T-cell (primary cell): ENCODE measurements at regions not wholly inside any gene's neighbourhood (a gene's known extent, or its start where the extent isn't known, plus 50 kb on each side); places are given as distances from the start of the nearest gene placed in this dataset.

Source experiments
- ATAC-seq, 4 experiments: fragments of 200-7000 bp in 3 of 4; fragments of 150-1000 bp in 1 of 4; cut with Tn5 transposase; replicated peaks in 1 of 4; 1 replicate in 3 of 4; 2 replicates in 1 of 4; pipeline ENCODE4 v1.10.0; 2021; ENCODE audit warnings: moderate library complexity in 3 of 4, mild to moderate bottlenecking in 2 of 4, moderate number of reproducible peaks in 1 of 4
- CTCF ChIA-PET, 2 donors: fragments of 300-600 bp; sonication (Branson Sonifier 250); formaldehyde crosslinking; loops; one replicate each; lab custom pipeline; 2022; ENCODE audit warnings: antibody characterized with exemption in 2 of 2; lab: Charles Lee
- POLR2A ChIA-PET, 2 donors: fragments of 300-600 bp; sonication (Branson Sonifier 250); formaldehyde crosslinking; loops; one replicate each; lab custom pipeline; 2022; ENCODE audit warnings: antibody characterized with exemption in 2 of 2; lab: Charles Lee
- DNase-seq, 35 experiments: peaks; one replicate each; pipeline versions ENCODE4 v3.0.0 to v3.0.0-alpha.2; 2013 to 2023
- H3K27ac ChIP-seq: one replicate; pipeline ENCODE4 v1.5.1; 2013; ENCODE audit warnings: low read length
- H3K27me3 ChIP-seq, 2 experiments: replicated peaks in 1 of 2; 1 replicate in 1 of 2; 2 replicates in 1 of 2; pipeline versions ENCODE4 v1.6.1 to v1.7.0; 2013; ENCODE audit warnings: low read length in 1 of 2, mixed read lengths in 1 of 2; ENCODE audit not compliant: control insufficient read depth in 2 of 2, insufficient read depth in 2 of 2; ENCODE audit errors: extremely low read depth in 1 of 2
- H3K36me3 ChIP-seq, 2 donors: 1 replicate in 1 of 2; 2 replicates in 1 of 2; pipeline versions ENCODE4 v1.6.1 to v1.7.0; 2013; ENCODE audit warnings: low read length in 1 of 2; ENCODE audit not compliant: control insufficient read depth in 2 of 2, insufficient read depth in 1 of 2; ENCODE audit errors: extremely low read depth in 1 of 2
- H3K4me1 ChIP-seq, 2 experiments: 1 replicate in 1 of 2; 2 replicates in 1 of 2; pipeline versions ENCODE4 v1.6.1 to v1.7.0; 2013; ENCODE audit warnings: low read length in 2 of 2, mixed read lengths in 1 of 2; ENCODE audit not compliant: insufficient read depth in 2 of 2, control insufficient read depth in 1 of 2; ENCODE audit errors: extremely low read depth in 1 of 2
- H3K4me3 ChIP-seq, 2 donors: 1 replicate in 1 of 2; 2 replicates in 1 of 2; pipeline versions ENCODE4 v1.5.1 to v1.7.0; 2013; ENCODE audit warnings: mild to moderate bottlenecking in 2 of 2, low read length in 1 of 2, moderate library complexity in 1 of 2; ENCODE audit not compliant: control insufficient read depth in 1 of 2; ENCODE audit errors: extremely low read depth in 1 of 2
- H3K9me3 ChIP-seq: 2 replicates; pipeline ENCODE4 v1.7.0; 2013
- H3K27ac Mint-ChIP-seq, 2 donors: one replicate each; pipeline ENCODE4 v1.8.0; 2020 to 2021; ENCODE audit warnings: mild to moderate bottlenecking in 2 of 2, mixed read lengths in 2 of 2
- H3K27me3 Mint-ChIP-seq, 2 donors: one replicate each; pipeline ENCODE4 v1.8.0; 2021 to 2022; ENCODE audit warnings: mixed read lengths in 2 of 2
- H3K36me3 Mint-ChIP-seq: one replicate; pipeline ENCODE4 v1.8.0; 2021; ENCODE audit warnings: mixed read lengths
- H3K4me1 Mint-ChIP-seq, 3 donors: one replicate each; pipeline ENCODE4 v1.8.0; 2020 to 2022; ENCODE audit warnings: mixed read lengths in 3 of 3, mild to moderate bottlenecking in 1 of 3
- H3K4me3 Mint-ChIP-seq, 3 donors: one replicate each; pipeline ENCODE4 v1.8.0; 2020 to 2022; ENCODE audit warnings: mild to moderate bottlenecking in 3 of 3, mixed read lengths in 3 of 3, moderate library complexity in 3 of 3
- H3K9me3 Mint-ChIP-seq, 3 donors: one replicate each; pipeline ENCODE4 v1.8.0; 2020 to 2022; ENCODE audit warnings: mixed read lengths in 3 of 3
- WGBS: methylation state at CpG from one replicate; pipeline ENCODE4 v1.1.5; 2013; ENCODE audit warnings: missing lambda C conversion rate; ENCODE audit not compliant: insufficient coverage; 5-methylcytosine and 5-hydroxymethylcytosine counted together

- no peaks in the 10 kb centered on the region for H3K4me1 Mint-ChIP-seq
- no peaks in the 10 kb centered on the region for H3K36me3 Mint-ChIP-seq
- CTCF ChIA-PET = no interaction called here
Measured at GRCh38 chr10:58951746-58952145, 224.7 kb upstream of the PHYHIPL start.

DNA sequence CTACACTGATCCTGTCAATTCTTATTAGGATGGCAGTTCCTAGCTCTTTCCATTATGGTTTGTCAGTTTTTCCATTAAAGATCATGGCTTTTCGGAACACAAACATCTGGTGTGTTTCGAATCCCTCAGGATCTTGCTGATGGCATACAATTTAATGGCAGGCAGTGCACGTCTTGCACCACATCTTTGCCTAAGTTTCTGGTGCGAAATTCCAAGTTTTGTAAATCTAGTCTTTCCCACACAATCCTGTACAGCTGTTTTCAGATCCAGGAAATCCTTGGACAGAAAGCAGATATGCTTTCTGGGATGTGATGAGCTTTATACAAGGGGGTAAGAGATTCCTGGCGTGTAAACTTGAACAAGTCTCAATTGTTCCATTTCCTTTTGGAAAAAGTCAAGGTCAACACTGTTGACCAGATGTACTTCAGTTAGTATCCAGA lies 224.3 kb upstream of the PHYHIPL start:
- Mint-ChIP-seq H3K36me3 (no peaks in the 10 kb centered on the region), H3K4me3 (no peak overlapping the region), H3K9me3 (no peaks in the 10 kb centered on the region), H3K4me1 (no peaks in the 10 kb centered on the region), H3K27ac (no peak overlapping the region), H3K27me3 (peaks cover 0 to 4% of the 10 kb centered on the region in 2 donors)
- Histone ChIP-seq H3K27ac (no peak overlapping the region), H3K4me1 (no peaks in the 10 kb centered on the region), H3K36me3 (no peaks in the 10 kb centered on the region), H3K27me3 (no peaks in the 10 kb centered on the region), H3K4me3 (no peak overlapping the region), H3K9me3 (no peaks in the 10 kb centered on the region)
- 79% methylated on average over 4 of the region's 5 CpGs for WGBS
- ChIA-PET CTCF (no interaction called here), POLR2A (interaction anchor here in 1 of 2 donors (1.1 kb wide), 1 partner anchor 341 kb away, joined by 3 read pairs; no protein-coding TSS in a partner anchor)
- DNase-seq (no peak), ATAC-seq (no peak)

More at GRCh38 chr10:58951746-58952145, 224.7 kb upstream of the PHYHIPL start:
- Mint-ChIP-seq H3K4me3 (no peak overlapping the region), H3K9me3 (no peaks in the 10 kb centered on the region), H3K27me3 (peaks cover 0 to 4% of the 10 kb centered on the region in 2 donors), H3K27ac (no peak overlapping the region)
- Histone ChIP-seq H3K27me3 (no peaks in the 10 kb centered on the region), H3K4me1 (no peaks in the 10 kb centered on the region), H3K36me3 (no peaks in the 10 kb centered on the region), H3K9me3 (no peaks in the 10 kb centered on the region), H3K27ac (no peak overlapping the region), H3K4me3 (no peak overlapping the region)
- no peak for DNase-seq
- POLR2A ChIA-PET = interaction anchor here in 1 of 2 donors (1.1 kb wide), 1 partner anchor 342 kb away, joined by 3 read pairs; no protein-coding TSS in a partner anchor
- ATAC-seq = no peak
- 67% methylated on average over 1 of the region's 5 CpGs for WGBS

GRCh38 chr10:58952747-58953466 lies 223.5 kb upstream of the PHYHIPL start:
- Histone ChIP-seq H3K4me3 (no peak overlapping the region), H3K4me1 (no peaks in the 10 kb centered on the region), H3K27me3 (no peaks in the 10 kb centered on the region), H3K27ac (no peak overlapping the region), H3K9me3 (no peaks in the 10 kb centered on the region), H3K36me3 (no peaks in the 10 kb centered on the region)
- peak in 1 of 35 experiments; percentile 1 for DNase-seq
- no peaks in the 10 kb centered on the region for H3K9me3 Mint-ChIP-seq
- no CpG with 5 or more reads among the region's 3 CpGs for WGBS
- ATAC-seq = no peak
- H3K4me3 Mint-ChIP-seq = no peak overlapping the region
- no peaks in the 10 kb centered on the region for H3K36me3 Mint-ChIP-seq
- POLR2A ChIA-PET = interaction anchor here in 1 of 2 donors (1.1 kb wide), 1 partner anchor 341 kb away, joined by 3 read pairs; no protein-coding TSS in a partner anchor
- peaks cover 0 to 4% of the 10 kb centered on the region in 2 donors for H3K27me3 Mint-ChIP-seq
- CTCF ChIA-PET = interaction anchor here in 1 of 2 donors (0.6 kb wide), 2 partner anchors 296 to 345 kb away, joined by 5 read pairs; no protein-coding TSS in a partner anchor
- H3K27ac Mint-ChIP-seq = no peak overlapping the region
- no peaks in the 10 kb centered on the region for H3K4me1 Mint-ChIP-seq

DNA sequence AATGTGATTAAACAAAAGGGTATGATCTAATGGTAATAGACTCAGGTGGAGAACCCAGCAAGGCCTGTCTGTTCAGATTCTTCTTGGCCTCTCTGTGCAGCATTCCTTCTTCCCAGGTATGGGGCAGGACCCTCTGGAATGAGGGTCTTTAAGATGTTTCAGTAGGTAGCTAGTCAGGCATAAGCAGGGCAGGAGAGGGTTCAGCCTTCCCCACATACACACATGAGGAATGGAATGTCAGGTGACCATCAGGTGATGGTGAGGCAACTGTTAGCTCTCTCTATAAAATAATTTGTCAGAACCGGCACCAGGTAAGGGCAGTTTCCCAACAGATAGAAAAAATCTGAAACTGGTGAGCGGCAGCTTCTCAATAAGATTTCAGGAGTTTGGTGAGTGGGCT lies 222.3 kb upstream of the PHYHIPL start:
- H3K9me3 ChIP-seq = no peaks in the 10 kb centered on the region
- Mint-ChIP-seq H3K27me3 (peaks cover 0 to 4% of the 10 kb centered on the region in 2 donors), H3K36me3 (no peaks in the 10 kb centered on the region), H3K4me3 (no peak overlapping the region), H3K4me1 (no peaks in the 10 kb centered on the region), H3K9me3 (no peaks in the 10 kb centered on the region), H3K27ac (no peak overlapping the region)
- no peaks in the 10 kb centered on the region for H3K36me3 ChIP-seq
- H3K27me3 ChIP-seq = no peaks in the 10 kb centered on the region
- H3K27ac ChIP-seq = no peak overlapping the region
- ChIA-PET CTCF (no interaction called here), POLR2A (interaction anchor here in 1 of 2 donors (0.6 kb wide), 1 partner anchor 407 kb away, joined by 11 read pairs; no protein-coding TSS in a partner anchor)
- no peak for ATAC-seq
- WGBS = 80% methylated on average over 1 of the region's 2 CpGs
- no peak overlapping the region for H3K4me3 ChIP-seq
- no peak for DNase-seq
- H3K4me1 ChIP-seq = no peaks in the 10 kb centered on the region

- no peaks in the 10 kb centered on the region for H3K9me3 Mint-ChIP-seq
- no peak overlapping the region for H3K4me3 Mint-ChIP-seq
- ATAC-seq (no peak), DNase-seq (no peak)
- H3K36me3 Mint-ChIP-seq = no peaks in the 10 kb centered on the region
- no peaks in the 10 kb centered on the region for H3K4me1 Mint-ChIP-seq
- Histone ChIP-seq H3K4me1 (no peaks in the 10 kb centered on the region), H3K36me3 (no peaks in the 10 kb centered on the region), H3K27ac (no peak overlapping the region), H3K4me3 (no peak overlapping the region), H3K9me3 (no peaks in the 10 kb centered on the region), H3K27me3 (no peaks in the 10 kb centered on the region)
- H3K27me3 Mint-ChIP-seq = peaks cover 0 to 3% of the 10 kb centered on the region in 2 donors
- ChIA-PET CTCF (no interaction called here), POLR2A (no interaction called here)
- no CpG with 5 or more reads among the region's 1 CpG for WGBS
- no peak overlapping the region for H3K27ac Mint-ChIP-seq
Measured at GRCh38 chr10:58955615-58956014, 220.8 kb upstream of the PHYHIPL start.

DNA sequence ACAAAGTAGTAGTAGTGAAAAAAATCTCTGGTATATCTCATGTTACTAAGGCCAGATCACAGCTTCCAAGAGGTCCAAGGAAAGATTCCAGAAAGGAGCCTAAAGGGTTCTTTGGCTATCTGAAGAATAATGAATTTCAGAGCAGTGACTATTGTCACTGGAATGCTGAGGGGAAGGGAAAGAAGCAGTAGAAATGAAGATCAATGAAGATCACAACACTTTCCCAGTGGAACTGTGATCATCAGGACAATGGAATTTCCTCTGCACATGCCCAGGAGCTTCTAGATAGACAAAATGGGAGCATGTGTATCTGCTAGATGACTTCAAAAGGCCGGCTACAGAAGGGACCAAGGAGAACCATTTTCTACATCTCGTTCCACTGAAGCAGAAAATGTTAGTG lies 219.5 kb upstream of the PHYHIPL start:
- ChIA-PET CTCF (interaction anchor here in 1 of 2 donors (0.5 kb wide), 1 partner anchor 50 kb away, joined by 7 read pairs; no protein-coding TSS in a partner anchor), POLR2A (no interaction called here)
- no peaks in the 10 kb centered on the region for H3K36me3 Mint-ChIP-seq
- ATAC-seq (no peak), DNase-seq (no peak)
- H3K9me3 Mint-ChIP-seq = no peaks in the 10 kb centered on the region
- no peaks in the 10 kb centered on the region for H3K4me1 ChIP-seq
- no peaks in the 10 kb centered on the region for H3K27me3 ChIP-seq
- WGBS = 73% methylated on average over 2 of the region's 2 CpGs
- H3K27me3 Mint-ChIP-seq = no peaks in the 10 kb centered on the region
- H3K4me3 ChIP-seq = no peak overlapping the region
- H3K27ac ChIP-seq = no peak overlapping the region
- no peak overlapping the region for H3K27ac Mint-ChIP-seq
- H3K4me1 Mint-ChIP-seq = no peaks in the 10 kb centered on the region
- H3K4me3 Mint-ChIP-seq = no peak overlapping the region
- no peaks in the 10 kb centered on the region for H3K9me3 ChIP-seq
- no peaks in the 10 kb centered on the region for H3K36me3 ChIP-seq
